Cardiac muscle cell (in vitro differentiated cells and primary cell): ENCODE measurements at regions not wholly inside any gene's neighbourhood (a gene's known extent, or its start where the extent isn't known, plus 50 kb on each side); places are given as distances from the start of the nearest gene placed in this dataset.

Experiments used
- DNase-seq, 2 donors: peaks; one replicate each; pipeline versions ENCODE4 v3.0.0 to v3.0.0-alpha.2; 2010 to 2017; ENCODE audit warnings: low read depth in 1 of 2, low spot score in 1 of 2
- H3K27ac ChIP-seq: fragments of 200-600 bp; sonication (generic); 2 replicates; pipeline ENCODE4 v1.5.1; 2016
- H3K27me3 ChIP-seq: fragments of 200-600 bp; sonication (generic); 2 replicates; pipeline ENCODE4 v1.6.0; 2016; ENCODE audit warnings: control low read depth
- H3K36me3 ChIP-seq: fragments of 200-600 bp; sonication (generic); 2 replicates; pipeline ENCODE4 v1.5.1; 2016; ENCODE audit warnings: control low read depth
- H3K4me1 ChIP-seq: fragments of 200-600 bp; sonication (generic); 2 replicates; pipeline ENCODE4 v1.8.1; 2017; ENCODE audit warnings: low read depth, mild to moderate bottlenecking, mixed run types
- H3K4me3 ChIP-seq: fragments of 200-600 bp; sonication (generic); 2 replicates; pipeline ENCODE4 v1.5.1; 2016; ENCODE audit warnings: mild to moderate bottlenecking
- H3K9me3 ChIP-seq: fragments of 200-600 bp; sonication (generic); 2 replicates; pipeline ENCODE4 v1.5.1; 2017; ENCODE audit warnings: low read depth, mild to moderate bottlenecking, control low read depth
- TF ChIP-seq, protein P1 (sequence below): IDR thresholded peaks from 2 replicates; pipeline ENCODE4 v1.5.1; 2012; ENCODE audit warnings: low read depth, mild to moderate bottlenecking, low read length

DNA sequence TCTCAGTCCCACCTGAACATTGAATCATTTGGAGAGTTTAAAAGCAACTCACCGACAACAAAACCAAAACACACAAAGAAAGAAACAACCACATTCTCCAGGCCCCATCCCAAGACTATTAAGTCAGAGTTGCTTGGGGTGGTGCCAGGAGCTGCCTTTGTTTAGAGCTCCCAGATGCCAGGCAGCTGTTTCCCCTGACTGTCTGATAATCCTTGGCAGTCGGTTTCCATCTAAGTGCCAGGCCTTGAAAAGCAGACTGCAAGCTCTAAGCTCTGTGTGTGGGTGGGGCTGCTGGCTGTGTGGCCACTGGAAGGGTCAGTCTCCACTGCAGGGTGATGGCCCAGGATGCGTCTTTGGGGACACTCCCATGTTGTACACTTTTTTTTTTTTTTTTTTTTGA, 255.3 kb upstream of the AGAP1 start:
- DNase-seq: peak in 1 of 2 donors; percentile 95

GRCh38 chr2:235240574-235240973, 253.3 kb upstream of the AGAP1 start:
- Histone ChIP-seq H3K27ac (no peak overlapping the region), H3K4me3 (no peak overlapping the region), H3K9me3 (no peaks in the 10 kb centered on the region), H3K27me3 (no peaks in the 10 kb centered on the region), H3K4me1 (no peaks in the 10 kb centered on the region), H3K36me3 (no peaks in the 10 kb centered on the region)
- DNase-seq: no peak
- TF ChIP-seq, protein P1, sequence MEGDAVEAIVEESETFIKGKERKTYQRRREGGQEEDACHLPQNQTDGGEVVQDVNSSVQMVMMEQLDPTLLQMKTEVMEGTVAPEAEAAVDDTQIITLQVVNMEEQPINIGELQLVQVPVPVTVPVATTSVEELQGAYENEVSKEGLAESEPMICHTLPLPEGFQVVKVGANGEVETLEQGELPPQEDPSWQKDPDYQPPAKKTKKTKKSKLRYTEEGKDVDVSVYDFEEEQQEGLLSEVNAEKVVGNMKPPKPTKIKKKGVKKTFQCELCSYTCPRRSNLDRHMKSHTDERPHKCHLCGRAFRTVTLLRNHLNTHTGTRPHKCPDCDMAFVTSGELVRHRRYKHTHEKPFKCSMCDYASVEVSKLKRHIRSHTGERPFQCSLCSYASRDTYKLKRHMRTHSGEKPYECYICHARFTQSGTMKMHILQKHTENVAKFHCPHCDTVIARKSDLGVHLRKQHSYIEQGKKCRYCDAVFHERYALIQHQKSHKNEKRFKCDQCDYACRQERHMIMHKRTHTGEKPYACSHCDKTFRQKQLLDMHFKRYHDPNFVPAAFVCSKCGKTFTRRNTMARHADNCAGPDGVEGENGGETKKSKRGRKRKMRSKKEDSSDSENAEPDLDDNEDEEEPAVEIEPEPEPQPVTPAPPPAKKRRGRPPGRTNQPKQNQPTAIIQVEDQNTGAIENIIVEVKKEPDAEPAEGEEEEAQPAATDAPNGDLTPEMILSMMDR: no peak

More for the DNA sequence above, 255.3 kb upstream of the AGAP1 start:
- Histone ChIP-seq H3K36me3 (no peaks in the 10 kb centered on the region), H3K9me3 (no peaks in the 10 kb centered on the region), H3K27ac (no peak overlapping the region), H3K4me1 (no peaks in the 10 kb centered on the region), H3K27me3 (no peaks in the 10 kb centered on the region), H3K4me3 (no peak overlapping the region)
- TF ChIP-seq, protein P1: no peak

- H3K4me1 ChIP-seq: no peaks in the 10 kb centered on the region
- TF ChIP-seq, protein P1: no peak
- no peak overlapping the region for H3K4me3 ChIP-seq
- H3K9me3 ChIP-seq: no peaks in the 10 kb centered on the region
- no peak overlapping the region for H3K27ac ChIP-seq
- DNase-seq: peak in 1 of 2 donors; percentile 34
- no peaks in the 10 kb centered on the region for H3K36me3 ChIP-seq
- H3K27me3 ChIP-seq: no peaks in the 10 kb centered on the region
Measured at GRCh38 chr2:235244255-235245220, 249.3 kb upstream of the AGAP1 start.

GRCh38 chr2:235247001-235247400, 246.8 kb upstream of the AGAP1 start:
- H3K9me3 ChIP-seq: no peaks in the 10 kb centered on the region
- no peak for DNase-seq
- no peaks in the 10 kb centered on the region for H3K4me1 ChIP-seq
- no peak overlapping the region for H3K4me3 ChIP-seq
- no peak overlapping the region for H3K27ac ChIP-seq
- no peaks in the 10 kb centered on the region for H3K36me3 ChIP-seq
- no peaks in the 10 kb centered on the region for H3K27me3 ChIP-seq
- TF ChIP-seq, protein P1: no peak

- no peaks in the 10 kb centered on the region for H3K4me1 ChIP-seq
- no peak overlapping the region for H3K27ac ChIP-seq
- peak in 1 of 2 donors; percentile 54 for DNase-seq
- no peaks in the 10 kb centered on the region for H3K27me3 ChIP-seq
- TF ChIP-seq, protein P1: no peak
- H3K36me3 ChIP-seq: no peaks in the 10 kb centered on the region
- no peak overlapping the region for H3K4me3 ChIP-seq
- no peaks in the 10 kb centered on the region for H3K9me3 ChIP-seq
Measured at GRCh38 chr2:235255693-235256092, 238.2 kb upstream of the AGAP1 start.
